ENCODE measurements at regions not wholly inside any gene's neighbourhood (a gene's known extent, or its start where the extent isn't known, plus 50 kb on each side); places are given as distances from the start of the nearest gene placed in this dataset.

DNA sequence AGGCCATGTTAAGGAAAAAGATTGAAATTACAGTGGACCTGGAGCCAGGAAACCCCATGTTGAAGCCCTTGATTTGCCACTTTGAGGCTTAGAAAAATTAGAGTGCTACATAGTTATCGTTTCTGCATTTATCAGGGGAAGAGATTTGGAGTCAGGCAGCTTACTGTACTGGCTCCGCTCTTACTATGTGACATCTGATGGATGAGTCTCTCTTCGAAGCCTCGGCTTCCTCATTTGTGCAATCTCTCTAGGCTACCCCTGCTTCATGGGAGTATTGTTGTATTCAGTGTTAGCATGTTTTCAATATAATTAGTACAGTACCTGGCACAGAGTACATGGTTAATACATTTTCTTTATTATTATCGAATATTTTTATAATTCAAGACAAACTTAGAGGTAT lies 480.4 kb upstream of the USP24 start:
- FAIRE-seq (no peak), DNase-seq (ENCODE audit: insufficient read length, low spot score) (no peak)
- no peak for TF ChIP-seq POLR2AphosphoS5 (IDR thresholded peaks at IDR 0.05; ENCODE audit: low read depth, low read length)
- no peak for TF ChIP-seq TAF1 (IDR thresholded peaks at IDR 0.05; ENCODE audit: low read depth, low read length)
- no peak for TF ChIP-seq PAX5 (IDR thresholded peaks at IDR 0.05; ENCODE audit: insufficient read depth, low read length, severe bottlenecking)
- TF ChIP-seq POLR2A (IDR thresholded peaks at IDR 0.05; ENCODE audit: low read depth, low read length): no peak
- TF ChIP-seq POU2F2 (IDR thresholded peaks at IDR 0.05; ENCODE audit: low read depth, low read length): no peak
- no peak for TF ChIP-seq SPI1 (IDR thresholded peaks at IDR 0.05; ENCODE audit: low read depth, low read length)

DNA sequence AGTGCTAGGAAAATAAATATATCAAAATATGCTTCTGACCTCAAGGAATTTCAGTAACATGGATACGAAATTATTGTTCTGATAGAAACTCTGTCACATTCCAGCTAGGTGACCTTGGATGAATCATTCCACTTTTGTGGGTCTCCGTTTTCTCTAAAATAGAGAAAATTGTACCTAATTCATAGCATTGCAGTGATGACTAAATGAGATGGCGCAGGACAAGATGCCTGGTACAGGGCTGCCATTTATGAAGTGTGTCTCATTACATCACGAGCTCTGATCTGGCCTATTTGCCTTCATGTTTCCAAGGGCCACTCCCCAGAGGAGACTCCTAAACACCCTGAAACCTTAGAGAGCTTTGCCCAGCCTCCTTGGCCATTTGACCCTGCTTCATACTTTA lies 480.0 kb upstream of the USP24 start:
- TF ChIP-seq POU2F2 (IDR thresholded peaks at IDR 0.05; ENCODE audit: low read depth, low read length): no peak
- no peak for TF ChIP-seq SPI1 (IDR thresholded peaks at IDR 0.05; ENCODE audit: low read depth, low read length)
- TF ChIP-seq TAF1 (IDR thresholded peaks at IDR 0.05; ENCODE audit: low read depth, low read length): no peak
- TF ChIP-seq POLR2AphosphoS5 (IDR thresholded peaks at IDR 0.05; ENCODE audit: low read depth, low read length): no peak
- TF ChIP-seq POLR2A (IDR thresholded peaks at IDR 0.05; ENCODE audit: low read depth, low read length): no peak
- no peak for TF ChIP-seq PAX5 (IDR thresholded peaks at IDR 0.05; ENCODE audit: insufficient read depth, low read length, severe bottlenecking)
- FAIRE-seq (no peak), DNase-seq (ENCODE audit: insufficient read length, low spot score) (no peak)

DNA sequence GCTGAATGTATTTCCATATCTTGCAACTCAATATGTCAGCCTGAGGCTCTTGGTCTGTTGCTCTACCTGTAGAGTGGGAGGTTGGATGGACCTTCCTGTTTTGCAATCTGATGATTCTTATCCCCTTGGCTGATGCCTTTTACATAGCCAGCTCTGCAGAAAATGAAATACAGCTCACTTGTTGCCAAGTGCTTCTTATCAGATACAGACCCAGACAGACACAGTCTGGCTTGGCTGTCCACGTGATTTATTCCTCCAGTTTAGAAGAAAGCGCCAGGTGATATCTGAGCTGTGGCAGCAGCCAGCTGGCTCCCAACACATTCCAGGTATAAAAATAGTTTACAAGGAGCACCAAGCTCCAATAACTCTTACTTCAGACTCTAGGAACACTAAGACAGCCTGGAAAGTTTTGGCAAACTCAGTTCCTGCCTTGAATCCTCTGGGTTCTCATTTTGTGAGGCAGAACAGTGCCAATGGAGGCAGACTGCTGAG lies 479.2 kb upstream of the USP24 start:
- no peak for DNase-seq (ENCODE audit: insufficient read length, low spot score)
- TF ChIP-seq POLR2A (IDR thresholded peaks at IDR 0.05; ENCODE audit: low read depth, low read length) (no peak), PAX5 (IDR thresholded peaks at IDR 0.05; ENCODE audit: insufficient read depth, low read length, severe bottlenecking) (no peak), POLR2AphosphoS5 (IDR thresholded peaks at IDR 0.05; ENCODE audit: low read depth, low read length) (no peak), SPI1 (IDR thresholded peaks at IDR 0.05; ENCODE audit: low read depth, low read length) (no peak), TAF1 (IDR thresholded peaks at IDR 0.05; ENCODE audit: low read depth, low read length) (no peak), POU2F2 (IDR thresholded peaks at IDR 0.05; ENCODE audit: low read depth, low read length) (no peak)
- FAIRE-seq: no peak

DNA sequence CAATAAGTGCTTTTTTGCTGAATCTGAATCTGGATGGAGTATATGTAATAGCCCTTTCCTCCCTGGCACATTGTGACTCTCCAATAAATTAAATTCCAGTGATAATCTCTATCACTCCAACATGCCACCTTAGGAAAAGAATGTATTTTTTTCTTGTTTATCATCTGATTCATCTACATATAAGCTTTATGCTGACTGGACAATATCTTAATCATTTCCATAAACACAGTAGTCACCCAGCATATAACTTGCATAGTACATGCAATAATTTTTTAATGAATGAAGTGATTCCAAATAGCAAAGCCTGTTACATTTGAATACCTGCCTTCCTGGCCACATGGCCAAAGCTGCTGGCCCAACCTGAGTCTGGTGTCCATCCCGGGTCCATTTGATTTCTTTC lies 477.6 kb upstream of the USP24 start:
- DNase-seq (ENCODE audit: insufficient read length, low spot score) (no peak), FAIRE-seq (no peak)
- TF ChIP-seq PAX5 (IDR thresholded peaks at IDR 0.05; ENCODE audit: insufficient read depth, low read length, severe bottlenecking): no peak
- TF ChIP-seq POLR2A (IDR thresholded peaks at IDR 0.05; ENCODE audit: low read depth, low read length): no peak
- TF ChIP-seq POLR2AphosphoS5 (IDR thresholded peaks at IDR 0.05; ENCODE audit: low read depth, low read length): no peak

DNA sequence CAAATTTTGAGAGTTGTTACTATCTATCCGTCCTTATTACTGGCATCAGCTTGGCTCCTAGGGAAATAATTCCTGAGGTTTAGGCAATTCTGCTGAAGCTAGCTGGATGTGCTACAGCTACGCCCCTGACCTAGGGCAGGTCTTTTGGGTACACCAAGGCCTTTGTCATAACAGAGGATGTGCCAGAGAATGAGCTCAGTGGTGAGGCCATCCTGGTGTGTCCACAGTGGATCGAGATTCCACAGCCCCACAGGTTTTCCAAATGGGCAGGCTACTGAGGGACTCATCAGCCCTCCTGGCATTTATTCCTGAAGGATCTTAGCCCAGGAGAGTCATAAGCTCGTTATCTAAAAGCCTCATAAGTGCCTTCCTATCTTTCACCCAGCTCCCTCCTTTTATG lies 475.2 kb upstream of the USP24 start:
- no peak for DNase-seq (ENCODE audit: insufficient read length, low spot score)
- no peak for TF ChIP-seq TAF1 (IDR thresholded peaks at IDR 0.05; ENCODE audit: low read depth, low read length)
- TF ChIP-seq PAX5 (IDR thresholded peaks at IDR 0.05; ENCODE audit: insufficient read depth, low read length, severe bottlenecking): no peak
- no peak for TF ChIP-seq POU2F2 (IDR thresholded peaks at IDR 0.05; ENCODE audit: low read depth, low read length)
- TF ChIP-seq SPI1 (IDR thresholded peaks at IDR 0.05; ENCODE audit: low read depth, low read length): no peak
- no peak for TF ChIP-seq POLR2AphosphoS5 (IDR thresholded peaks at IDR 0.05; ENCODE audit: low read depth, low read length)
- no peak for TF ChIP-seq POLR2A (IDR thresholded peaks at IDR 0.05; ENCODE audit: low read depth, low read length)
- FAIRE-seq: no peak

DNA sequence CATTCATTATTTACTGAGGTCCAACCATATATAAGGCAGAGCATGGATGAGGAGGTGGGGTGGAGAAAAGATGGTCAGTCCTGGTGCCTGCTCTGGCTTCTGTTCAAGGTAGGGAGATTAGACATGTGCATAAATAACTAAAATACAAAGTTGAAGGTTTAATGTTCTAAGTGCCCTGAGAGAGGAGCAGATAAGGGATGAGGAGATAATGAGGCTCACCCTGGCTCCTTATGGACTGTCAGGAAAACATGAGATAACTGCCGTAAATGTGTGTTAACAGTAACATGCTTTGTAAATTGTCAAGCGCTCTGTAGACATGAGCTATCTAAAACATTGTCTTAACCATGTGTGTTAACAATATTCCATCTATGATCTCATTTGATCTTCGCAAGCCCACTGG lies 474.6 kb upstream of the USP24 start:
- FAIRE-seq: no peak
- no peak for DNase-seq (ENCODE audit: insufficient read length, low spot score)
- no peak for TF ChIP-seq SPI1 (IDR thresholded peaks at IDR 0.05; ENCODE audit: low read depth, low read length)
- TF ChIP-seq TAF1 (IDR thresholded peaks at IDR 0.05; ENCODE audit: low read depth, low read length): no peak
- no peak for TF ChIP-seq PAX5 (IDR thresholded peaks at IDR 0.05; ENCODE audit: insufficient read depth, low read length, severe bottlenecking)
- TF ChIP-seq POLR2A (IDR thresholded peaks at IDR 0.05; ENCODE audit: low read depth, low read length): no peak
- no peak for TF ChIP-seq POLR2AphosphoS5 (IDR thresholded peaks at IDR 0.05; ENCODE audit: low read depth, low read length)
- TF ChIP-seq POU2F2 (IDR thresholded peaks at IDR 0.05; ENCODE audit: low read depth, low read length): no peak

DNA sequence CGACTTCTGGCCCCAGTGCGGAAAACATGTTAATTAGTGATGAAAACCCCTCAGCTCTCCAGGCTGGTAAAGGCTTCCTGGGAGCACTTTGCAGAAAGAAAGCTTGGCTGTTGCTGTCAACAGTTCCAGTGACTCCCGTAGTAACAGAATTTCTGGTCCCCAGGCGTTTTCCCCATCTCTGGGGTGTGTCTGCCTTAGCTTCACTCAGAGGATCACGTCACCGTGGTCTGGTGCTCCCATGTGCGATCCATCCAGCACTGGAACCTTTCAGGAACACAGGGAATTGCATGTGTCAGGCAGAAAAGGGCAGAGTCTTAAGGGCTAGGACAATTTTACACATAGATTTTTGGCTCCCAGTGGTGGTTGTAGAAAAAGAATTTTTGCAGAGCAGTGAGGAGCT lies 470.4 kb upstream of the USP24 start:
- DNase-seq (ENCODE audit: insufficient read length, low spot score) (no peak), FAIRE-seq (no peak)
- no peak for TF ChIP-seq TAF1 (IDR thresholded peaks at IDR 0.05; ENCODE audit: low read depth, low read length)
- TF ChIP-seq PAX5 (IDR thresholded peaks at IDR 0.05; ENCODE audit: insufficient read depth, low read length, severe bottlenecking): no peak
- TF ChIP-seq SPI1 (IDR thresholded peaks at IDR 0.05; ENCODE audit: low read depth, low read length): no peak
- TF ChIP-seq POLR2AphosphoS5 (IDR thresholded peaks at IDR 0.05; ENCODE audit: low read depth, low read length): no peak
- TF ChIP-seq POLR2A (IDR thresholded peaks at IDR 0.05; ENCODE audit: low read depth, low read length): no peak
- no peak for TF ChIP-seq POU2F2 (IDR thresholded peaks at IDR 0.05; ENCODE audit: low read depth, low read length)

DNA sequence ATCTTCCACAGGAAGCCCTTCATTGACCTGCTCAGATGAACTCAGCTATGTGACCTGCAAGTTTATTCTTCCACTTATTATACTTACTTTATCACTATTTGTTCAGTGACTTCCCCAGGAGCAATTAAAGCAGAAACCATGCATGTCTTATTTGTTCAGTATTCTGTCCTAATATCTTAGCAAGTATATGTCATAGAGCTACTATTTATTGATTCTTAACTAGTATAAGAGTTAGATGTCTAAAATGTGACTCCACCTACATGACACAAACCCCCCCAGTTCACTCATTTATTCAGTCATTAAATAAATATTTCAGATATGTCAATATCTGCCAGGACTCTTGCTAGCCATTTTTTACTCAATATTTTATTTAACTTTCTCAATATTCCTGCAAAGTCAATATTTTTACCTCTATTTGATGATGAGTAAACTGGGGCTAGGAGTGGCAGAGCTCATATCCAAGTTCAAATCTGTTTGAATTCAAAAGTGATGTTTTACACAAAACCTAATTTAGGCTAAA lies 469.0 kb upstream of the USP24 start:
- no peak for DNase-seq (ENCODE audit: insufficient read length, low spot score)
- FAIRE-seq: no peak

DNA sequence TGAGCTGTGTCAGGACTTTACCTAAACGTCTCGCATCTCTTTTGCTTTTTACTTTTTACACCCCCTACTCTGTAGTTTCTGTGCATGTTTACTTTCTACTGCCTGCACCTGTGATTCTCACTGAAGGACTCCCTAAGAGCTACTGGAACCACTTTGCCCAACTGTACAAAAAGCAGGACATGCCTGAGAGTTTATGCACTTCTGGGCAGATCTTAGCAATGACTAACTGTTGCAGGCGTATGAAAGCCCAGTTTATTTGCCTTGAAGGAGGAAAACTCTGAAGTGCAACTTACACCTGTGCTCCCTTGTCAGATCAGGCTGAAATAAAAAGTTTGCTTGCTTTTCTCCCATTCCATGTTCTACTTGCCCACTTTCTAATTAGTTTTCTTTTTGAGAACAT lies 467.0 kb upstream of the USP24 start:
- TF ChIP-seq POU2F2 (IDR thresholded peaks at IDR 0.05; ENCODE audit: low read depth, low read length): no peak
- no peak for TF ChIP-seq POLR2AphosphoS5 (IDR thresholded peaks at IDR 0.05; ENCODE audit: low read depth, low read length)
- no peak for FAIRE-seq
- DNase-seq (ENCODE audit: insufficient read length, low spot score): no peak

More for the DNA sequence above, 469.0 kb upstream of the USP24 start:
- TF ChIP-seq PAX5 (IDR thresholded peaks at IDR 0.05; ENCODE audit: insufficient read depth, low read length, severe bottlenecking) (no peak), POLR2AphosphoS5 (IDR thresholded peaks at IDR 0.05; ENCODE audit: low read depth, low read length) (no peak), TAF1 (IDR thresholded peaks at IDR 0.05; ENCODE audit: low read depth, low read length) (no peak), SPI1 (IDR thresholded peaks at IDR 0.05; ENCODE audit: low read depth, low read length) (no peak), POLR2A (IDR thresholded peaks at IDR 0.05; ENCODE audit: low read depth, low read length) (no peak), POU2F2 (IDR thresholded peaks at IDR 0.05; ENCODE audit: low read depth, low read length) (no peak)

DNA sequence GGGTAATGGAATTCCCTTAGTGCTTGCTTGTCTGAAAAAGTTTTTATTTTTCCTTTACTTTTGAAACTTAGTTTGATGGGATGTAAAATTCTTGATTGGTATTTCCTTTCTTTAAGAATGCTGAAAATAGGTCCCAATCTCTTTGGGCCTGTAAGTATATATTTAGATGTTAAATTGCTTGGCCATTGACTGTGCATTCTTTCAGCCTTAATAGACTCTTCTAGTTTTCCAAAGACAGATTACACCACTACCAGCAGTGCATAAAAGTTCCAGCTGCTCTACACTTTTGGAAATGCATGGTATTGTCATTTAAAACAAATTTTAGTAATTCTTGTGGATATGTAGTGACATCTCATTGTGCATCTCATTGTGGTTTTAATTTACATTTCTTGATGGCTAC lies 464.8 kb upstream of the USP24 start:
- TF ChIP-seq POLR2A (IDR thresholded peaks at IDR 0.05; ENCODE audit: low read depth, low read length) (no peak), TAF1 (IDR thresholded peaks at IDR 0.05; ENCODE audit: low read depth, low read length) (no peak), SPI1 (IDR thresholded peaks at IDR 0.05; ENCODE audit: low read depth, low read length) (no peak)
- DNase-seq (ENCODE audit: insufficient read length, low spot score) (no peak), FAIRE-seq (no peak)
